ENCODE measurements at regions not wholly inside any gene's neighbourhood (a gene's known extent, or its start where the extent isn't known, plus 50 kb on each side); places are given as distances from the start of the nearest gene placed in this dataset.
"Not testable (repeated sequence)": the region's sequence is repeated elsewhere in the genome, so short reads cannot be mapped to it uniquely, and the experiment has no call there.

- not testable (repeated sequence) for DNase-seq (ENCODE audit: low spot score)
Measured at GRCh38 chr5:174586163-174586562, 138.2 kb upstream of the MSX2 start.

- DNase-seq (ENCODE audit: low spot score), result no peak
Measured at GRCh38 chr5:174589011-174589410, 135.4 kb upstream of the MSX2 start.

GRCh38 chr5:174589599-174589998 lies 134.8 kb upstream of the MSX2 start:
- no peak for DNase-seq (ENCODE audit: low spot score)

- no peak for DNase-seq (ENCODE audit: low spot score)
Measured at GRCh38 chr5:174590820-174591219, 133.6 kb upstream of the MSX2 start.

- no peak for DNase-seq (ENCODE audit: low spot score)
Measured at GRCh38 chr5:174596429-174596828, 128.0 kb upstream of the MSX2 start.

- DNase-seq (ENCODE audit: low spot score), result no peak
Measured at GRCh38 chr5:174599992-174600391, 124.4 kb upstream of the MSX2 start.

- peak; percentile 75 for DNase-seq (ENCODE audit: low spot score)
Measured at GRCh38 chr5:174601946-174602345, 122.4 kb upstream of the MSX2 start.

GRCh38 chr5:174606153-174606552 lies 118.2 kb upstream of the MSX2 start:
- no peak for DNase-seq (ENCODE audit: low spot score)

GRCh38 chr5:174606646-174607045 lies 117.7 kb upstream of the MSX2 start:
- no peak for DNase-seq (ENCODE audit: low spot score)

GRCh38 chr5:174607205-174607604 lies 117.2 kb upstream of the MSX2 start:
- no peak for DNase-seq (ENCODE audit: low spot score)

GRCh38 chr5:174607916-174608315 lies 116.5 kb upstream of the MSX2 start:
- no peak for DNase-seq (ENCODE audit: low spot score)

GRCh38 chr5:174608631-174609097 lies 115.7 kb upstream of the MSX2 start:
- peak; percentile 94 for DNase-seq (ENCODE audit: low spot score)

GRCh38 chr5:174609116-174609515 lies 115.3 kb upstream of the MSX2 start:
- peak; percentile 53 for DNase-seq (ENCODE audit: low spot score)

GRCh38 chr5:174610968-174611367 lies 113.4 kb upstream of the MSX2 start:
- peak; percentile 42 for DNase-seq (ENCODE audit: low spot score)

- DNase-seq (ENCODE audit: low spot score), result peak; percentile 61
Measured at GRCh38 chr5:174612686-174613085, 111.7 kb upstream of the MSX2 start.

GRCh38 chr5:174614500-174615135 lies 109.8 kb upstream of the MSX2 start:
- no peak for DNase-seq (ENCODE audit: low spot score)

GRCh38 chr5:174616036-174616435 lies 108.3 kb upstream of the MSX2 start:
- DNase-seq (ENCODE audit: low spot score), result no peak

GRCh38 chr5:174617285-174617684 lies 107.1 kb upstream of the MSX2 start:
- DNase-seq (ENCODE audit: low spot score), result no peak

- DNase-seq (ENCODE audit: low spot score), result peak; percentile 25
Measured at GRCh38 chr5:174617910-174618309, 106.5 kb upstream of the MSX2 start.

- no peak for DNase-seq (ENCODE audit: low spot score)
Measured at GRCh38 chr5:174618589-174618988, 105.8 kb upstream of the MSX2 start.

- DNase-seq (ENCODE audit: low spot score), result no peak
Measured at GRCh38 chr5:174622067-174622466, 102.3 kb upstream of the MSX2 start.

- no peak for DNase-seq (ENCODE audit: low spot score)
Measured at GRCh38 chr5:174623018-174623417, 101.4 kb upstream of the MSX2 start.

GRCh38 chr5:174623433-174624019 lies 100.9 kb upstream of the MSX2 start:
- no peak for DNase-seq (ENCODE audit: low spot score)

Data from mucosa of gallbladder (tissue), 1 donor.